HuH-7.5 (cell line): ENCODE measurements at regions not wholly inside any gene's neighbourhood (a gene's known extent, or its start where the extent isn't known, plus 50 kb on each side); places are given as distances from the start of the nearest gene placed in this dataset.
"Not testable (repeated sequence)": the region's sequence is repeated elsewhere in the genome, so short reads cannot be mapped to it uniquely, and the experiment has no call there.

ENCODE experiments used
- DNase-seq: peaks from one replicate; pipeline ENCODE4 v3.0.0; 2011; ENCODE audit warnings: low spot score

DNA sequence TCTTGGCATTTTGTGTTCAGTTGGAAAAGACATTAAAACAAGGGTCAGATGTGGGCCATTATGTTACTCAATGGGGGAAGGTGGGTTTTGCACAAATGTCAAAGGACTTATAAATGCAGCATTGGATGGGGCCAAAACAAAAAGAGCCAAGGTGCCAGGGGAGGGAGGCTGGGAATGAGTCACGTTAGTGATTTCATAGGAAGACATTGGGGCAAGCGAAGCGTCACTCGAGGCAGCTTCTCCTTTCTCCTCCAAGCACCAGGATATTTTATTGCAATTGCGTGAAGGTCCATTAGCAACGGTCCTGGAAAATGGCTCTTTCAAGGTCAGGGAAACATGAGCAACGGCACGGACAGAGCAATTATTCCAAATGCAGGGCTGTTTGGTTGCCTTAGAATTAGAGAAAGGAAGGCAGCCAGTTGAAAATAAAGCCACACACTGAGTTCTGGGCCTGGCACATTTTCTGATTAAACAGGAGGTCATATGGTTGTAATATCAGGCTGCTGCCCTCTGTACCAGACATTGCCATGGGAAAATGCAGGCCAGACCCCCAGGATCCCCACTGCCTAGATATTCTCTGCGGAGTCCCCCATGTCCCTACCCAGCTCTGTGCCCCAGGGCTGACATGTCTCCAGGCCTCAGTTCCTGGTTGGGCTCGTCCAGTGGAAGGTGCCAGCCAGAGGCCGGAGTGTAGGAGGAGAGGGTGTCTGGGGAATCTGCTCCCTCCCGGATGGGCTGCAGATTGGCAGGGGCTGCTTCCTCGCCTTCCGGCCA lies 63.3 kb upstream of the NANOS1 start:
- no peak for DNase-seq

DNA sequence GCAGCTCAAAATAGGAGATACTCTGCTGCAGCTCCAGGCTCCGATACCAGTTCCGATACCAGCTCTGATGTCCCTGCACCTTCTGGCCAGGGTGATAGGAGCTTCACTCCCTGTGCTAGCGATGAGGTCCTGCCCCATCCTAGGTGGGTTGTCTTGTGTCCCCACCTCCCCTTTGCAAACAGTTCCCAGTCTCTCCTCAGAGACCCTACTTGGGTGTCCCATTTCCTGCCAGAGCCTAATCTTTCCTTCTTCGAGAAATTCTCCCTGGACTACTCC lies 62.7 kb upstream of the NANOS1 start:
- DNase-seq = no peak

DNA sequence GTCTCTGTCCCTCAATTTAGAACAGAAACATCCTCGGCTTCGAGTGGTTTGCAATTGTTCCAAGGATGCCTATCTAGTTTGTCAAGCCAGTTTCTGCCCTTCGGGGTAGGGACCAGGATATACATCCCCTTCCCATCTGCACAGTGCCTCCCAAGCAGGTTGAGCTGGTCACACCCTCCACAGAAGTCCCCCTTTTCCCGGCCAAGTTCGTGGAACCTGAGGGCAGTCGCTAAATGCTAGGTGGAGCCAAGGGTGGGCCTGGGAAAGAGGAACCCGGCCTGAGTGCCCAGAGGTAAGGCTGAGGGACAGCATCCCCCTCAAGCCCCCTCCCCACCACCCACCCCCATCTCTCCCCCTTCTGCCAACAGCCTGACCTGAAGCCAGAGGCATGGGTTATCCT lies 62.4 kb upstream of the NANOS1 start:
- no peak for DNase-seq

DNA sequence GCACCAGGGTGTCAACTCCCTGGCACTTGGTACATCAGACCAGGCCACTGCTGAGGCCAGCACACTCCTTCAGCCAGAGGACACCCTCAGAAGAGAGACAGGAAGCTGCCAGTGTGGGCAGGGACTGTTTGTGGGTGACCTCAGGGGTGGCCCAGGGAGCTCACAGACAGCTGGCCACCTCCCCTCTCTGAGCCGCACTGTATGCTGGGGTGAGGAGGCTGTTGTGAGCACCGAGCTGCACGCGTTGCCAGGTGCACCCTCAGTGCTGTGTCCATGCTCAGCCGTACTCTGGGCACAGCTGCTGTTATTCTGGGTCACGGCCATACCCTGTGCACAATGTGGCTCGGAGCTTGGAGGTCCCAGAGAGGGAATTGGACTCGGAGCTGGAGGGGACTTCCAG lies 61.5 kb upstream of the NANOS1 start:
- no peak for DNase-seq

DNA sequence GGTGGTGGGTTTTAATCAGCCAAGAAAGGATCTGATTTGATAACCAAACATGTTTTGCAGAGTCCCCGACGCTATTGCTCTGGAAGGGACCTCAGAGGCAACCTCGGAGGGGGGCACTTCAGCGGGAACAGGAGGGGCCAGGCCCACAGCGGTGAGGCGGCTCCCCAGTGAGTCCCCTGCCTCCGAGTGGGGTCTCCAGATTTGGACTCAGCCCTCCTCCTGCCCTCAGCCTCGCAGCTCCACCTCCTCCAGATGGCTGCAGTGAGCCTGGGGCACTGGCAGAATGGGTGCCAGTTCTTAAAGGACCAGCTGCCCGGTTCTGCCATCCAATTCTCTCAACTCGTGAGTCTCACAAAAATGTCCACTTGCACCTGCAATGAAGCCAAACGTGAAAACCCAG lies 61.0 kb upstream of the NANOS1 start:
- no peak for DNase-seq

DNA sequence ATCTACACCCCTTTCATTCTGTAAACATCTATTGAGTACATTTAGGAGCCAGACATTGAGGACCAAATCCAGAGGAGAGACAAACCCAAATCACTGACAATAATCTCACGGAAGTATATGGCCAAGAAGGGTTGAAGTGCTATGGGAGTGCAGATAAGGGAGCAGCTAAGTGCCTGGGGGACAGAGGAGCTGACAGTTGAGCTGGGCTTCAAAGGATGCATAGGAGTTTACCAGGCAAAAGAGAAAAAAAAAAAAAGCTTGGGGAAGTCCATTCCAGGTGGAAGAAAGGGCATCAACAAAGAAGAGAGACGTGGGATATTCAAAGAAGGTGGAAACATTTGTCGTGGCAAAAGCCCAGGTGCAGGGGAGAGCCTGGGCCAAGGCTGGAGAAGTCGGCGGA lies 60.5 kb upstream of the NANOS1 start:
- DNase-seq = no peak

DNA sequence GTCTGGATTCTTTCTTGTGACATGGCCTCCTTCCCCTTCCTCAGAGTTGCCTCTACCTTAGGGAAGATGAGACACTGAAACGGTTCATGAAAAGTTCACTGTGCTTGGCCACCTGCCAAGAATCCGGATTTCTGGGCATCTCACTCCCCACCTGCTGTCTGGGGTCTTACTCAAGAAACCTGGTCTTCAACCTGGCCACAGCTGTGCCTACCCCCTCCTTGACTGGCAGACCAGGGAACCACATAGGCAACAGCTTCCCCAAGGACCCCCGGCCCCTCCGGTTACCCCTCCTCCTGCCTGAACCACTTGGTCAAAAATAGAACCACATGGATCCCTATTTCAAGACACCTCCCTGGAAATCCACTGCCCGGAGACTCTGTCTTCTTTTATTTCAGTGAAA lies 58.7 kb upstream of the NANOS1 start:
- DNase-seq = no peak

DNA sequence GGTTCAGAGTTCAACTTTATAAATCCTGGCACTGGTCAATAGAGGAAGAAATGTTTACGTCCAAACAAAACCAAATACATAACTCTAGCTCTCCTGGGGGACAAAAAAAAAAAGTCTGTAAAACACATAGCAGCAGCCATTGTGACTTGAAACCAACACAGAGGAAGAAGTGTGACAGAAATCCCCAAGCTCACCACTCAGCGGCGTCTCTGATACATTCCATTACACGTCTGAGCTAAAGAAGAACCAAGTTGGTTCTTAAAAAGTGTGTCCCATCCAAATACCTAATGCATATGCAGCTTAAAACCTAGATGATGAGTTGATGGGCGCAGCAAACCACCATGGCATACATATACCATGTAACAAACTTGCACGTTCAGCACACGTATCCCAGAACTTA lies 58.3 kb upstream of the NANOS1 start:
- DNase-seq = no peak

DNA sequence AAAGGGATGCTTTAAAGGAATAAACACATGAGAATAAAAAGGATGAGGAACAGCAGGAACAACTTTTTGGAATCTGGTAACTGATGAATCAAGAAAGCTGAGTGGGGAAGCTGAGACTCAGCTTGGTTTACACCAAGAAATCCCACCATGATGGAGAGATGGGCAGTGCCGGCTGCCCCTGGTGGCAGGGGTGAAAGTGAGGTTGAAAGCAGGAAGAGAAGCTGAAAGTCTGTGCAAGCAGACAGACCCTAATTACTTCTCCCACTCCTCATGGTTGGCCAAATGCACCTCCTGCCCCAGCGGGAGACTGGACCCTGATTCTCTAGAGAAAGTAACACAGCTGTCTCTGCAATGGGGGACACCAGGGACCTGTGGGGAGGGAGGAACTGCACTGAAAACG lies 57.6 kb upstream of the NANOS1 start:
- DNase-seq = no peak

DNA sequence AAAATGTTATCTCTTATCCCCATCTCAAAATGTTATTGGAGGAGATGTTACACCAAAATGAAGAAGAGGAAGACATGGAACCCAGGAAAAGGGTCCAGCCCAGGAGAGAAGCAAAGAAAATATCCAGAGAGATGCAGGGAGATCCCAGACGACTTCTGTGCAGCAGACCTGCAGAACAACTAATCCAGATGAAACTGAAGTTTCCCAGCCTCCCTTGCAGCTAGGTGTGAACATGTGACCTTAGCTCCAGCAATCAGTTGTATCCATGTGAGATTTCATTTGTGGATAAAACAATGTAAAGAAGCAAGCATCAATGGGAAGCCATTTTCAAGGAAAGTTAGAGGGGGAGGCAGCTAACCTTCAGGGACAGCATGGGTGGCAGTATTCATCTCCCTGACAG lies 55.8 kb upstream of the NANOS1 start:
- no peak for DNase-seq

DNA sequence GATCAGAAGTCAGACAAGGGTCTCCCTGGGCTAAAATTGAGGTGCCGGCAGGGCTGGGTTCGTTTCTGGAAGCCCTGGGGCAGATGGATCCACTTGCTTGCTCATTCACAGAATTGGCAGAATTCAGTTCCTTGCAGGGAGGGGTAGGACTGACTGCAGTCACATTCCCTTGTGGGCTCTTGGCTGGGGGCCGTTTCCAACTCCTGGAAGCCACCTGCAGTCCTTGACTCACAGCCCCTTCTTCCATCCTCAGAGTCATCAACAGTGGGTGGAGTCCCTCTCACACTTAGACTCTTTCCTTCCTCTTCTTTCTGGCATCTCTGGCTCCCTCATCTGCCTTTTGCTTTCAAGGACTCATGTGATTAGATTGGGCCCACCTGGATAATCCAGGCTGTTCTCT lies 54.6 kb upstream of the NANOS1 start:
- DNase-seq = no peak

DNA sequence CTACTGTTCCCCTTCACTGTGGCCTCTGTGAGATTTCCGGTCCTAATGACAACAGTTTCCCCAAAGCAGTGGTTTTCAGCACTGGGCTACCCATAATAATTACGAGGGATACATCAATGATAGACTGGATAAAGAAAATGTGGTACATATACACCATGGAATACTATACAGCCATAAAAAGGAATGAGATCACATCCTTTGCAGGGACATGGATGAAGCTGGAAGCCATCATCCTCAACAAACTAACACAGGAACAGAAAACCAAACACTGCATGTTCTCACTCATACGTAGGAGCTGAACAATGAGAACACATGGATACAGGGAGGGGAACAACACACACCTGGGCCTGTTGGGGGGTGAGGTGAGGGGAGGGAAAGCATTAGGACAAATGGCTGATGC lies 53.3 kb upstream of the NANOS1 start:
- not testable (repeated sequence) for DNase-seq

DNA sequence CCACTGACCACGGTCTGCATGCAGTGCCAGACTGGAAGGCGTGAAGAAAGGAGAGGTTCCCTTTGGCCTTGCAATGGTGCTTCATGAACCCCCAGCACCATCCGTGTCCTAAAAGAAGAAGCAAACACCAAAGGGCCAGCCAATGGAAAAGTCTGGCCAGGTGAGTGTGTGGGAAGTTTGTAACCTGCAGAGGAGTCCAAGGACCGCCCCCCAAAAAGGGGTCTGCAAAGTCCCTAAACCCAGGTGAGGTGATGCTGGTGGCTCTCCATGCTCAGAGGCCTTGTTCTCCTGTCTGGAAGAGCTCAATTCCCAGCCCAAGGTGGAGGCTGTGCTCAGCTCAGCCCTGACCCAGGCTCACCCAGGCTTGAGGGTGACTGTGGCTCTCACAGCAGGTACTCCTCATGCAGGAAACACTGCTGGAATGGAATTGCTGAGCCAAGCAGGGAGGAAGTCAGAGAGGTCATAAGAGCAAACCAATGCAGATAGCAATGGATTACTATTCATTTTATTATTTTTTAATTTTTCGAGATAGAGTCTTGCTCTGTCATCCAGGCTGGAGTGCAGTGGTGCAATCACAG lies 52.4 kb upstream of the NANOS1 start:
- no peak for DNase-seq

DNA sequence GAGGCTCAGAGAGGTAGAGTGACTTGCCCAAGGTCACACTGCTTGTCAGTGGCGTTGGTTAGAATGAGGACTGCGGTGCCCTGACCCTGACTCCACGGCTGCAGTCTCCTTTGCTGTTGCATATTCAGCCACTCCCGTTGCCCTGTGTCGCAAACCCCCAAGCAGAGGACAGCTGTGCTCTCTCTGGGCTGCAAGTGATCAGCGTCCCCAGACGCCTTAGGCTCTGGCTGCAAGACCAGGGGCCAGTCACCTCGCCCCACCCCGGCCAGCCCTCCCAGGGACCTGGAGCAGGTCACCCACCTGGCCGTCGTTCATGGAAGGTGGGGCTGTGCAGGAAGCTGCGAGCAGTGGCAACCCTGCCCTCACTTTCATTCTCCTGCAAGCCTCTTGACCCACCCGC lies 51.7 kb upstream of the NANOS1 start:
- DNase-seq = no peak

DNA sequence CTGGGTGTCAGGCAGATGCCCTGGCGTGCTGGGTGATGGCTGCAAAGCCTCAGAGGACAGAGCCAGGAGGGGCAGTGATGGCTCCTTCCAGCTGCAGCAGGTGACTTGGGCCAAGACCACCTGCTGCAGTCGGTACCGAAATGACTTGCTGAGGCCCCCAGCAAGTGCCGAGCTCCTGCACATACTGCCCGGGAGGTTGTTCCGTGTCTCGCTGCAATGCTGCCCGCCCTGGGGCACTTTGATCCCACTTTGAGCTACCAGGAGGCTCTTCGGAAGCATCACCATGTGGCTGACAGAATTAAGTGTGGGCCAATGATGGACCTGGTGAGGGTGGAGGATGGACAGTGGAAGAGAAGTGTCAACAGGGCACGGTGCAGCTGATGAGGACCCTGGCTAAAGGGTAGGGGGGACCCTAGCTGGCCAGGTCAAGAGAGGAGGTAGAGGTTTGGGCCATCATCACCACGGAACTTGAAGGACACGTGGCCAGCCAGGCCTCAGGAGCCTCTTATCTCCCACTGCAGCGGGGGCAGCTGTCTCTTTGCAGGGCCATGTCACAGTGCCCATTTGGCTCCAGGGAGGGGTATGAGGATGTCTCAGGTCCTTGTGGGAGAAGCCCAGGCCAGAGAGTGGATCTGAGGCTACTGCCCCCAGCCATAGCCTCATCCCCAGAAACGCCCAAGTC lies 51.1 kb upstream of the NANOS1 start:
- no peak for DNase-seq

DNA sequence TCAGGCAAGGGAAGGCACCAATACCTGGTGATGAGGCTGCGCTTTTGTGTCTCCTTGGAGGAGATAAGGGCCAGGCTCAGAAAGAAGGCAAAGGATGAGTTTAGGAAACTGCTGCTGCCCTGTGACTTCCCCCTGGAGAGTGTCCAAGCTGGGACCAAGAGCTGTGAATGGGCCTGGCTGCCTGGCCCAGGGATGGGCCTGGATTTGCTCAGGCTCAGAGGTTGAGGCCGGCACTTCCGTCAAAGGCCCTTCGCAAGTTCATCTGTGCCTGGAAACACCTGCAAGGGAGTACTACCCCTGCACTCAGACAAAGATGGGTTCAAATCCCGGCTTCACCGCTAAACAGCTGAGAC lies 50.5 kb upstream of the NANOS1 start:
- no peak for DNase-seq

DNA sequence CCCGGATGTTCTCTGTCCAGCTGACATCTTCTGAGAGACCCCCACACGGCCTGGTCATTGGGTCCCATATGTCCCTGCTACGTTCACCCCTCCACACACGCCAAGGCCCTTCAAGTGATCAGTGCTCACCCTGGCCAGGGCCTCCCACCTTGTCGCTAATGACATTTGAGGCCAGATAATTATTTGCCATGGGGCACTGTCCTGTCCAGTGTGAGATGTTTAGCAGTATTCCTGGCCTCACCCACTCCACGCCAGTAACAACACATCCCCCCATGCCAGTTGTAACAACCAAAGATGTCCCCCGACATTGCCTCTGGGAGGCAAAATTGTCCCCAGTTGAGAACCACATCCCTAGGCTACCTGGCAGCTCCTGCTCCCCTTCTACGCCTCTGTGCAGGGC lies 49.9 kb upstream of the NANOS1 start:
- DNase-seq = no peak
